Choroid plexus epithelial cell (primary cell): ENCODE measurements at regions not wholly inside any gene's neighbourhood (a gene's known extent, or its start where the extent isn't known, plus 50 kb on each side); places are given as distances from the start of the nearest gene placed in this dataset.

ENCODE experiments used
- DNase-seq: peaks from one replicate; pipeline ENCODE4 v3.0.0-alpha.2; 2010; ENCODE audit warnings: low read depth
- H3K4me3 ChIP-seq: 2 replicates; pipeline ENCODE4 v1.5.1; 2011; ENCODE audit warnings: low read depth, mild to moderate bottlenecking, control low read depth, low read length, moderate library complexity
- TF ChIP-seq, protein P1 (sequence below): conservative IDR thresholded peaks from 2 replicates; pipeline ENCODE4 v1.5.1; 2011; ENCODE audit warnings: low read depth, mild to moderate bottlenecking, control low read depth, inconsistent platforms, low read length, moderate library complexity

- TF ChIP-seq, protein P1, sequence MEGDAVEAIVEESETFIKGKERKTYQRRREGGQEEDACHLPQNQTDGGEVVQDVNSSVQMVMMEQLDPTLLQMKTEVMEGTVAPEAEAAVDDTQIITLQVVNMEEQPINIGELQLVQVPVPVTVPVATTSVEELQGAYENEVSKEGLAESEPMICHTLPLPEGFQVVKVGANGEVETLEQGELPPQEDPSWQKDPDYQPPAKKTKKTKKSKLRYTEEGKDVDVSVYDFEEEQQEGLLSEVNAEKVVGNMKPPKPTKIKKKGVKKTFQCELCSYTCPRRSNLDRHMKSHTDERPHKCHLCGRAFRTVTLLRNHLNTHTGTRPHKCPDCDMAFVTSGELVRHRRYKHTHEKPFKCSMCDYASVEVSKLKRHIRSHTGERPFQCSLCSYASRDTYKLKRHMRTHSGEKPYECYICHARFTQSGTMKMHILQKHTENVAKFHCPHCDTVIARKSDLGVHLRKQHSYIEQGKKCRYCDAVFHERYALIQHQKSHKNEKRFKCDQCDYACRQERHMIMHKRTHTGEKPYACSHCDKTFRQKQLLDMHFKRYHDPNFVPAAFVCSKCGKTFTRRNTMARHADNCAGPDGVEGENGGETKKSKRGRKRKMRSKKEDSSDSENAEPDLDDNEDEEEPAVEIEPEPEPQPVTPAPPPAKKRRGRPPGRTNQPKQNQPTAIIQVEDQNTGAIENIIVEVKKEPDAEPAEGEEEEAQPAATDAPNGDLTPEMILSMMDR = no peak
Measured at GRCh38 chr18:68299906-68300305, 415.0 kb downstream of the TMX3 start.

DNA sequence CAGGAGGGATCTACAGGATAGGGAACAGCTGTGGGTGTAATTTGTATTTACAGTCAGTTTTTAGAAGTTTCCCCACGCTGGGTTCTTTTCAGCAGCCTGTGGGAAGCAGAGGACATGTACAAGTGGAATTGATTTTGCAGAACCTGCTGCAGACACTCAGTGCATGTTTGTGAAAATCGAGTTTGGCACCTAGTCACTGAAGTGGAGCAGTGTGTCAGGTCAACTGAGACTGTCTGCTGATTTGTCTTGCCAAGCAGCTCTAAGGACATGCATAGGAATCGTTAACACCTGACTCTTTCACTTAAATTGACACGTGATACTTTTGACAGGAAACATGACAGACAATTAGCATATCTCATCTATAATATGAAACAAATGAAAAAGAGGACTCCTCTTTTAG lies 416.6 kb downstream of the TMX3 start:
- no peak overlapping the region for H3K4me3 ChIP-seq
- DNase-seq = no peak
- TF ChIP-seq, protein P1 = no peak

More at GRCh38 chr18:68299906-68300305, 415.0 kb downstream of the TMX3 start:
- H3K4me3 ChIP-seq = no peak overlapping the region
- no peak for DNase-seq

- DNase-seq = no peak
- TF ChIP-seq, protein P1 = no peak
- no peak overlapping the region for H3K4me3 ChIP-seq
Measured at GRCh38 chr18:68288408-68288807, 426.5 kb downstream of the TMX3 start.

DNA sequence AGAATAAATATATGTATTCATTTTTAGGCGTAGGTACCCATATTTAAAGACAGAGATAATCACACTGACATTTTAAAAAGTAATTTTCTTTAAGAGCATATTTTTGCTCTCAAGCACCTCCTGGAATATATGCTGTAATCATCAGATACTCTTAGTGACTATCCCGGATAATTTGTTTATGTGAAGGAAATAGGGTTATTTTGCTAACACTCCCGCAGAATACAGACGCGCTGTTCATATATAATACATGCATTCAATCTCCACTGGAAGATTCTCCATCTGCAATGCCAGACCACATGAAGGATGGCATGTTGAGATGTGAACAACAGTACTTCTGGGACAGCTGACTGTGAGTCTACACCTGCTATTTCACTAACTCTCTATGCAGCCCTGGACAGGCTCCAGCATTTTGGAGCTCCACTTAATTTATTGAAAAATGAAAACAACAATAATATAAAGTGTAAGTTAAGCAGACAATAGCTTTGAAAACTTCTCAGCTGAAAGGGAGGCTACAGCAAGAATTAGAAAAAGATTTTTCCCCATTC lies 430.6 kb downstream of the TMX3 start:
- no peak overlapping the region for H3K4me3 ChIP-seq
- TF ChIP-seq, protein P1 = no peak
- no peak for DNase-seq

DNA sequence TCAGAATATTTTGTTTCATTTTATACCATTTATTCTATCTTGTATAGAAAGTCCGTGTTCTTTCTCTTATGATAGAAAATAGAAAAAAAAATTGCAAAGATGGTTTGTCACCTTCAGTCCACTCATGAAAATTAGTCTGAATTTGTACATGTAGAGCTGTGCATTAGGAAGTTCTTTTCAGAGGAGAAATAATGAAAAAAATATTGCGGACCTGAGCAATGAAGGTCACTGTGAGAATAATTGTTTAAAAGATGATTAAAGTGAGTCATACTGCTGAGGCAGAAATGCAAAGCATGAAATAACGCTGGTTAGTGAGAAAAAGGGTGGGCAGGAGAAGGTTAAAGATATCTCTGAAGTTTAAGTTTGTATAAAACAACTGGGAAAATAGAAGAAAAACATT lies 431.1 kb downstream of the TMX3 start:
- DNase-seq = no peak
- TF ChIP-seq, protein P1 = no peak
- no peak overlapping the region for H3K4me3 ChIP-seq

GRCh38 chr18:68282232-68282631 lies 432.7 kb downstream of the TMX3 start:
- H3K4me3 ChIP-seq = no peak overlapping the region
- TF ChIP-seq, protein P1 = no peak
- no peak for DNase-seq

DNA sequence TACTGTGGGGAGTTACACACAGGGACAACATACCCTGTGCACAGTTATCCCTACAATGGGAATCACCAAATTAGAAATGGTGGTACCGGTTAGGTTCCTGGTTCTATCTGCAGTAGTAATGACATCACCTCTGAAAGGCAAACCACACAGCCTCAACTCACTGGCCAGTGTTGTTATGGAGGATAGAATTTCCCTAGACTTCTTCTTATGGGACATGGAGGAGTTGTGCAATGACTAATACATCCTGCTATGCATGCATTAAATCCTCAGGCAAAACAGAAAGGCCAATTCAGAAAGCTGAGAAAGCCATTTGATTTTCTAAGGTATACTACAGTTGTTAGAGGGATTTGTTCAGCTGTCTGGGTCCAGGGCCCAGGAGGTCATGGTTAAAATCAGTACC lies 439.3 kb downstream of the TMX3 start:
- H3K4me3 ChIP-seq = no peak overlapping the region
- TF ChIP-seq, protein P1 = no peak
- peak; percentile 89 for DNase-seq
